DOHH2 (cell line): ENCODE measurements at regions not wholly inside any gene's neighbourhood (a gene's known extent, or its start where the extent isn't known, plus 50 kb on each side); places are given as distances from the start of the nearest gene placed in this dataset.

Source experiments
- CTCF ChIP-seq: fragments of 200-600 bp; sonication (generic); IDR thresholded peaks from one replicate; pipeline ENCODE4 v1.5.1; 2014; ENCODE audit warnings: antibody characterized with exemption, mild to moderate bottlenecking, low read depth, low read length; ENCODE audit not compliant: poor library complexity, severe bottlenecking
- EZH2phosphoT487 ChIP-seq: fragments of 200-600 bp; sonication (generic); IDR thresholded peaks from 2 replicates; pipeline ENCODE4 v1.6.1; 2017; ENCODE audit warnings: borderline replicate concordance, mild to moderate bottlenecking, antibody characterized with exemption, low read length, moderate library complexity, mixed read lengths

- TF ChIP-seq CTCF, result no peak
- TF ChIP-seq EZH2phosphoT487, result no peak
Observed at GRCh38 chr17:34456121-34456520, 93.1 kb upstream of the CCL1 start.
